ENCODE measurements at regions not wholly inside any gene's neighbourhood (a gene's known extent, or its start where the extent isn't known, plus 50 kb on each side); places are given as distances from the start of the nearest gene placed in this dataset.

DNA sequence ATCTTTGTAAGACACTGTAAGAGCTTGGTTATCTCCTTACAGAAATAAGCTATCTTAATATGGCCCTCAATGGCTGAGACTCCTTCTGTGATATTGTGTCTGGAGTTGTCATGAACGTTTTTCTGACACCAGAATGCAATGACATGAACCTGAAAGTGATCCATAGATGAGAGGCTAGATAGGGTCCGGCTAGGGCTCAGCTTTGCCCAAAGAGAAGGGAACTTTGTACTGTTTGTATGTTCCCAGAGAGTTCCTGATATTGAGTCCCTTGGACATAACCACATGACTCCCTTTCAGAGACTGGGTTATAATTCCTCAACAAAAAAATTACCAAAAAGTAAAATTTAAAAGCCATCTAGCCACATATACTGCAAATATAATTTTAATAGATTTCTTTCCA, 575.8 kb upstream of the CLINT1 start:
- DNase-seq: no peak

DNA sequence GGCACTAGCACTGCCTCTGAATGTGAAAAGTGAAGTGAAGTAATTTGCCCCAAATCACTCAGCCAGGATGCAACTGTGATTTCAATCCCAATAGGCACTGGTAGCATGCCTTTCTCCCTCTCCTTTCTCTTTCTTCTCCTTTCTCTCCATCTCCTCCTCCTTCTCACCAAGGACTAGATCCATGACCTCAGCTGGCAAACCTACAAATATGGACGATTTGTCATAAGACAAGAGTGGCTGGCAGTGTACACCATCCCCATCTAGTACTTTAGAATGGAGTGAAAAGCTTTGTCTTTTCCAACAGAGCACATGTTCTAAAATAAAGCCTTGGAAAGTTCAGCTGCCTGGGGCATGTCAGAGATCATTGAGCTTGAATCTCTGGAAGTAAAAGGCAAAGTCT, 574.7 kb upstream of the CLINT1 start:
- no peak for DNase-seq

DNA sequence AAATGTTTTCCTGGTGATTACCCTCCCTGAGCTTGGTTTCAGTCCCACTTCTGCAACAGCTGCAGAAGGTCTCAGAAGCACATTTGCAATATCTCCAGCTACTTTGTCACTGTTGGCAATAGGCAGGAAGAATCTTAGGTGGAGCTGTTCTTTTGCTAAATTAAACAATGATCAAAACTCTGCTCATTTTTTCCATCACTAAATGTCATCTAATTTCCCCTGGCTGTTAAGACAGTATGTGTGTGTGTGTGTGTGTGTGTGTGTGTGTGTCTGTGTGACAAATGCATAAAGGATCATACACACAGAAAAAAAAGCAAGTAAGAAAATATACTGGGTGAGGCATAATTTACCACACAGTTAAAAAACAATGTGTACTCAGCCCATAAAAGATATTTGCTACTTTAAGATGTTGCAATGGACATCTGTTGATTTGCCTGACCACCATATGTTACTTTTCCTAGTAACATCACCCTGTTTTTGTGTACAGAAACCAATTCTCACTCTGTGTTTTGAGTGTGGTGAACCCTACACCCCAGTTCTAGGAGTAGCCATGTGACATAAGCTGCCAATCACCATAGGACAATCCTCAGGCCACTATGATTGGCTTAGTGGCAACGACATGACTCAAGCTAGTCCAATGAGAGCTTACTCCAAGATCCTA, 572.6 kb upstream of the CLINT1 start:
- DNase-seq: no peak

DNA sequence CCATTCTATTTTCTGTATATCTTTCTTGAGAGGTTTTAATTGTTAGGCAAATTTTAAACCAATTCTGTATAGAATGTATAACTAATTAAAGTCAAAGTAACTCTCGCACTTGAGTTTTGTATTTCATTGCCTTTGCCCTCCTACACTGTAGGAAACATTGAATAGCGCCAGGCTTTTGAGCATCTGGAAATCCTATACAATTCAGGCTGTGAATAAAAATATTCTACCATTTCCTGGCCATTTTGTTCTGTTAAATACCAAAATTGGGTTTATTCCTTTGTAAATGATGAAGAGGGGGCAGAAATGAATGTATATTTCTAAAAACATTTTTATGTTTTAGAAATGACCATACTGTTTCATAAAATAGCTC, 571.8 kb upstream of the CLINT1 start:
- DNase-seq: no peak

DNA sequence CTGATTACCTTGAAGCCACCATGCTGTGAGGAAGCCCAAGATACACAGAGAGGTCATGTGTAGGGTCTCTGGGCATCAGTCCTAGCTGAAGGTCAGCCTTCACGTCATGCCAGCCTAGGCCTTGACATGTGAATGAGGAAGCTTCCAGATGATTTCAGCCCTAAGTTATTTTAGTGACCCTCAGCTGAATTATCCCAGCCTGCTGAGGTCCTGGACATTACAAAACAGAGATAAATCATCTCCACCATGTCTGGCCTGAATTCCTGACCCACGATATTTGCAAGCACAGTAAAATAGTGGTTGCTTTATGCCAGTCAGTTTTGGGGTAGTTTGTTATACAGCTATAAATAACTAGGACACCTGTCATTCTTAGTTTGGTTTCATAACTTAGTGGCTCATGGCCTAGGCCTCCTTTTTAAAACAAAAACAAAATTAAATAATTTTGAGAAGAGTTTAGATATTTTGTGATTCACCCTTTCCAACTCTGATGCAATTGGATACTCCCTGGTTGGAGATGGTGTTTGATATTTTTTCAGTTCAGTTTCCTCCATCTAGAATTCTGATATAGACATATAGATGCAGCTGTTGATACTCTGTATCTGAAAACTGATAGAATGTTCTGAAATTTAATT, 571.3 kb upstream of the CLINT1 start:
- no peak for DNase-seq

DNA sequence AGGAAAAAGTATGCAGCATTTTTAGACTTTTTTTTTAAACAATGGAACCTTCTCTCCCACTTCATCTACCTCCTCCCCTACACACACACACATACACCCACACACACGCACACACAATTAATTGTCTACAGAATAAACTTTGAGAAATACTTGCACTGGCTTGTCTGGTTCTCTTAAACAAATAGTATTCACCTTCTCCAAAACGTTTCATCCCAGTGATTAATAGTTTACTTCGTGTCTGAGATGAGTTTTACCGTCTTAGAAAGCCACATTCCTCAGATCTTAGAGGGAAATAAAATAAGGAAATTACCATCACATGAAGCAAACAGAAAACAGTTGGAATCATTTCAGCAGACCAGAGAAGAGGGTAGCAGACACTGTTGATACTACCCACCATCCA, 570.6 kb upstream of the CLINT1 start:
- no peak for DNase-seq

DNA sequence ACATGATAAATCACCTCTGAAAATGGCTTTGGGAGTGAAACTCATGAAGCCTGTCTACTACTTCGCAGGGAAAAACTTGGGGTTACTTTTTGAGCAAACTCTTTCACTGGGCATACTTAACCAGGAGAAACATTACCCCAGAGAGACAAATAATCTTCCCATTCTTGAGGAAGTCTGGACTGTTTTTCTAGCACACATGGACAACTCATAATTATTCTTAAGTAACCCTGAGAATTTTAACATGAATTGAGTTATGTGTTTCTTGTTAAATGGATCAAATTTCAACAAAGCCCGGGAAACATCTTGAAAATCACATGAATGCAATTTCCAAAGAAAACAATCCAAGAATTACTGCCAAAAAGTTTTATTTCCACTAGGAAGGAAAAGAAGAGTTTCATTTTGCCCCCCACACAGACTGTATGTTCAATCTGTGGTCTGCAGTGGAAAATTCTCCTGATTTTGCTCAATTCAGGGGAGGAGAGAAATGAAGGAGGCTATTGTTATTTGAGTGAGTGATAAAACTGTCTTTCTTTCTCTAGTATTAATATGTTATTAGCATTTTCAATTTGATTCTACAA, 564.8 kb upstream of the CLINT1 start:
- no peak for DNase-seq

DNA sequence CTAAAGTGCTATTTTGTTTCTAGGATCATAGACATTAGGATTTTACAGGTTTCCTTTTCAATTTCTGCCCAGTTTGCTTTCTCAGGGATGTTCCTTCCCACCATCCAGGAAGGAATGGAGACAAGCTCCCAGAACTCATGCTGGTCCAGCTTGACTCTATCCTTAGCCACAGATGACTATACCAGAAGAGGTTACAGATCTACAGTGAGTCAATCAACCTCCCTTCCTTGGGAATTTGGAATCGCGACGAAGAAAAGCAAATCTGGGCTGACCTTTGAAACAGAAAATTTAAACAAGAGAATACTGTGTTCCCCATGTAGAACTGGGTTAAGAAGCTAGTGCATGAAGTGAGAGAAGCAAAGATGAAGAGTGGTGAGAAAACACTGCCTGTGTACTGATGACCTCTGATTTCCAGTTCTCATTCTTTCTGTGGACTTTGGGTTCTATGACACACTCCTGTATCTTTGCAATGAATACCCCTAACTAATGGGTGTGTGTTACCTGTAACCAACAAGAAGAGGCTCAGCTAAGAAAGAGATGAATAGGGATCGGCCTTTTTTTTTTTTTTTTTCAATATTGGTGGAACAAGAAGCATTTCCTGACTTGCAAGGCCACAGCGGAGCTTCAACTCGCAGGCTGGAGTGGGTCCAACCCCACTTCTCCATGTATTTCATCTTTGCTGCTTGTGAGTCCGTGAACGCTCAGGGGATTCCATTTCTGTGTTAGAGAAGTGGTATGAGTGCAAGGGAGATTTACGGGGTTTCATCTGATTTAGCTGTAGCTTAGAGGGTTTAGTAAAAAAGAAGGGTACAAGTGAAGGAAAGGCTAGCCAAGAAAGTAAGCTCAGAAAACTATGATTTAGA, 563.9 kb upstream of the CLINT1 start:
- DNase-seq: no peak

DNA sequence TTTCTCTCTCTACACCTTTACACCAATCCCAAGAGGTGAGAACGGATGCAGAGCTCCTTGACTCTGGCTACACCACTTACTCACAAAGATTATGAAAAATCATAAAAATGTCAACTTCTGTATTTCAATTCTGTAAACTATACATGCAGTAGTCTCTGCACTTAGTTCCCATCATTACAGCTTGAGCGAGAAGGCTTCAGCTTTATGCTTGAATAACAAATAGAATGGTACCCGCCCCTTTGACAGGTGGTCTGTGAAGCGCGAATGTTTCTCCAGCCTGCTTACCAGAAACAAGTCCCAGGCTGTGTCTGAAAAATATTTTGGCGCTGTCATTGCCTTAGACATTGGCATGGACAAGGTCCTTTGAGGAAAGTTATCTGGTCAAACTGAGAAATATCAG, 562.4 kb upstream of the CLINT1 start:
- no peak for DNase-seq

DNA sequence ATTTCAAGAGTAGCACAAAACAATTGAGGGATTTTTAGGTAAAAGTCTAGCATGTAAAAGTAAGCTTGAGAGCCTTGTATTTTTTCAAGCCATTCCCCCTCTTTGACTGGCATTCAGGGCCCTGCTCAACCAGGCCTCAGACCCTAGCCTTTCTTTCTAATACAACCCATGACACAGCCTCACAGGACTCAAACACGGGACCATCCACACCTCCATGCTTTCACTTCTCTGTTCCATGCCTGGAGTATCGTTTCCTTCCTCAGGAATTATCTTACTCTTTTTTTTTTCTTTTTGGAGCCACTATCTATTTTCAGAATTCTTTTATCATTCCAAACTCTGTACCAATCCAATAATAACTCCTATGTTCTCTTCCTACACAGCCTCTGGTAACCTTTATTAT, 560.2 kb upstream of the CLINT1 start:
- no peak for DNase-seq

DNA sequence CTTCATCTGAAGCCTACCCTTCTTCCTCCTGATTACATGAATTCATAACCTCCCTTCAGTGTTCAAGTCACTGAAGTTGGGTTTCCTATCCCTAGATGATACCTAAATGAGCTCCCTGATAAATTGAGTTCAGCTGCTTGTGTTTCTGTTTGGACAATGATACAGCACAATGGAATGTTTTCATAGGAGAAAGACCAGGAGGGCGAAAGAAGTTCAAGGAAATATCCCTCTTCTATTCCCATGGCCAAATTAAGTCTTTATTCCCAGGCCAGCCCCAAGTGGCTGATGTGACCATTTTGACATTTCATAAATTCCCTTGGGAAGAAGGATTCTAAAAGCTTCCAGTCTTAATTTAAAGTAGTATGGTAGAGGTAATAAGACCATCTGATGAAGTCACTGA, 555.8 kb upstream of the CLINT1 start:
- DNase-seq: no peak

DNA sequence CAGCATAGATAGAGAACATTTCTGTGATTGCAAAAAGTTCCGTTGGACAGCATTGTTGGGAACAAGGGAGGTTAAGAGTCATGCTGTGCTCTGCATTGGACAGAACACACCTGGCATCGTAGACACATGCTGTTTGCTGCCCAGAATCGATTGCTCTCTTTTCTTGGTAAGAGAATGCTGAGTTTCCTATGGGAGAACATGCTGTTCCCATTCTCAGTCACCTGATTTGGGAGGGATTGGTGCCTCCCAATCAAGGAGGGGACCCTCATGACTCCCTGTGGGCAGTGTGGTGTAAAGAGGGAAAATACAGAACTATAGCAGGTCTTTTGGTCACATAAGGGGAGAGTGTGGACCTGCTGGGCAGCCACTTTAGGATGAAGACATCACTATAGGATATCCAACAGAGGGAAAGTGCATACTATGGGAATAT, 555.4 kb upstream of the CLINT1 start:
- no peak for DNase-seq

DNA sequence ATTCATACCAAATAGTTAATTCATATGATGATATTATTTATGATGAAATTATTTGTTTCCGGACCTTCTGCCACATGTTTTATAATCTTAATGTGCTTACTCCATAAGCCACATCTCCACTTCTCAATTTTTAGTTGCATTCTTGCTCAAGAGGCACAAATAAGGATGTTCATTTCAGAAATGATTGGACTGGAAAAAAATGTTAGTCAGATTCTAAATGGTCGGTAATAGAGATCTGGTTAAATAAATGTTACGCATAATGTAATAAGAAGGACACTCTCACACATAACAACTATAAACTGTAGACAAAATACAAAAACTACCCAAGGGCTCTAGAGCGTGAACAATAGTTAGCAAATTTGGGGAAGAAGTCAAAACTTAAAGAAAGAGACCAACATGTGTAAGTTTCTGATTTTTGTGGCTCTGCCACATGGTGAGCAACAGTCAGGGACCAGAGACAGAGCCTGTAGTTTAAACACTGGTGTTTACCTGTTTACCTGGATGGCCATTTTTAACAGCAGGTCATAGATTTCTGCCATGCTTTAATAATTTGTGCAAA, 554.3 kb upstream of the CLINT1 start:
- DNase-seq: no peak

DNA sequence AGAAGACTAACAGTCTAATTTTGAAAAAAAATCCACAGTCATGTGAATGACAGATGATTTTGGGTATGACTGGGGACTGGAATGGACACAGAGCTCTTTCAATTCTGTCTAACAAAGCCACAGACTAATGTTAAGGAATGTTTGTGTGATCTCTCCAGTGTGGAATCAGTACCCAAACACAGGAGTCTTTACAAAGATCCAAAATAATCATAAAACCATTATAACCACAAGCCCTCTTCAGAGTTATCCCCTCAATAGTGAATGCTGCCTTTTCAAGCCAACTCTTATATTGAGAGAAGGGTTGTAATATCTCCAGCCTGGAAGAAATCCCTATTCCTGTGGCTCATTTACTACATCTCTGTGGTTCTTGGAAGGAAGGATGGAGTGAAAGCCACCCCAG, 552.0 kb upstream of the CLINT1 start:
- DNase-seq: no peak

DNA sequence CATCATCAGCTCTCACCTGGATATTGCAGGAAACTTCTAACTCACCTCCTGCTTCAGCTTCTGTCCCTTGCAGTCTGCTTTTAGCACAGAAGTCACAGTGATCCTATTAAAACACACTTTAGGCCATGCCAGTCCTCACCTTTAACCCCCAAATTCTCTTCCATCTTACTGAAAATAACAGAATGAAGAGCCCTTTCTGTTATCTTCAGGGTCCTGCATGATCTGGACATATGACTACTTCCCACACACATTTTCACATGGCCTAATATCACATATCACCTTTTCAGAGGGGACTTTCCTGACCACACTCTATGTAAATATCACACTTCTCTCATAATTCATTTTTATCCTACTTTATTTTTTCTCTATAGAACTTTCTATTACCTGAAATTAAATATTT, 550.6 kb upstream of the CLINT1 start:
- no peak for DNase-seq

DNA sequence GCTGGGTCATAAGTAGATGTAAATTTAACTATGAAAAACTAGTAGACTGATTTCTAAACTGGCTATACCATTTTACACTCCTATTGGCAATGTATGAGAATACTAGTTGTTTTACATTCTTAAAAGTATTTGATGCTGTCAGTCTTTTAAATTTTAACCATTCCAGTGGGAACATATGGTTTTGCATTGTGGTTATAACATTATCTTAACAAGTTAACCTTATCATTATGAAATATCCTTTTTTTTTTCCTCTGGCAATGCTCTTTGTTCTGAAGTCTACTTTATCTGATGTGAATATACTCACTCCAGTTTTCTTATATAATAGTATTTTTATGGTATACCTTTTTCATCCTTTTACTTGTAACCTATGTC, 548.9 kb upstream of the CLINT1 start:
- DNase-seq: no peak

DNA sequence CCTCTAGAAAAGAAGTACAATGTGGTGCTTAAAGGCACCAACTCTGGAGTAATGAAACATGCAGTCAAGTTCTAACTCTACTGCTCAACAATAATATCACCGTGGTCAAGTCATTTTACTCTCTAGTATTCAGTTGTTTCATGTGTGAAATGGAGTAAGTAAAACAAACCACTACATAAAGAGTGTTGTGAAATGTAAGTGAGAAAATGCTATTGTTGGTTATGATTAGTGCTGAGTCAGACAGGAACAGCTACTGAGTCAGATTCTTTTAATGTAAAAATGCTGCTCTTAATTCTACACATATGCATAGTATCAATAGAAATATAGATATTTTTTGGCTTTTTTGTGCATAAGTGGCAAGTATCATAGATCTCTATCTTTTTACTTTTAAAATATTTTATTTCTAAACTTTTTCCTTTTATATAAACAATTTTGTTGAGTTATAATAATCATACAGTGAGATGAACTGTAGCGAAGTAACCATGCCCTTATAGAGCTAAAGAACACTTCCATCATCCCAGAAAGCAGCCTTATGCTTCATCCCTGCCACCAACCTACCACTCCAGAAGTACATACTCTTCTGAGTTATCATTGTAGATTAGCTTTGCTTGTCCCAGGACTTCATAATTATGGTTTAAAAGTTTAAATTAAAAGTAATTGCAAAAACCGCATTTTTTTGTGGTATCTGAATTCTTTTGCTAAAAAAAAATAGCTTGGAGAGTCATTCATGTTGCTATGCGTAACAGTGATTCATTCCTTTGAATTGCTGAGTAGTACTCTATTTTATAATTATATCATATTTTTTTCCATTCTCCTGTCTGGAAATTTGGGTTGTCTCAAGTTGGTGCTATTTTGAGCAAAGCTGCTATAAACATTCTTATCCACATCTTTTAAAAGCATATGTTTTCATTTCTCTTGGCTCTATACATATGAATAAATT, 548.2 kb upstream of the CLINT1 start:
- DNase-seq: no peak

DNA sequence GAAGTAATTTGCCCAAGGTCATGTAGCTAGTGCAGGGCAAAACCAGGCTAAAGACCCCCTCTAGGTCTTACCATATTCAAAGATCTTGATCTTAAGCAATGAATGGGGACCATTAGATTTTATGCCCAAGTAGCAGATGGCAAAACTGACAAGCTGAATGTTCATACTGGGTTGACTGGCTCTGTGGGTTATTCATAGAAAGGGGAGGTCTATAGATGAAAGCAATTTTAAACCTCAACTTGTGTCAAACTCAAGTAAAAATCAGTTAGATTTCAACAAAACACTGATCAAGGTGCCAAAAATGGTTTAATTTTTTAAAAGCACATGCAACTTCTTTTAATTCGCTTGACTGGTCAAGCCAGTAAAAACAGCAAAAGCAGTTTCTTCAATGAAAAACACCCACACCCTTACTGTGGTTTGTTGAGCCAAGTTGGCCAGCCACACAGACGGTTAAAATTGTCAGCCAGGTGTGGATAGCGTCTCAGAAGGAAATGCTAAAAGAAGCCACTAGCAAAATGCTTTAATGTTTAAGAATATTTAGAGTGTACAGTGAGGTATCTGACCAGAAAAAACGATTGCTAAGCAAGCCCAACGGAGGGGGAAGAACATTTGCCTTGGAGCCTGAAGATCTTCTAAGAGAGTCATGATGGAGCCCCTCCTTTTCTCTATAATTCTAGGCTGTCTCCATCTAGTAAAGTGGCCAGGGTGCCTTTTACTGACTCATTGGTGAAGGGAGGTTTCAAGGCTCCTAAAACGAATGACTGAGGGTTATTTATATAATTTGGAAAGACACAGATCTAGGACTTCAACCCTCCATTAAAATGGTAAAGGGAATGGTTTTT, 539.6 kb upstream of the CLINT1 start:
- no peak for DNase-seq

DNA sequence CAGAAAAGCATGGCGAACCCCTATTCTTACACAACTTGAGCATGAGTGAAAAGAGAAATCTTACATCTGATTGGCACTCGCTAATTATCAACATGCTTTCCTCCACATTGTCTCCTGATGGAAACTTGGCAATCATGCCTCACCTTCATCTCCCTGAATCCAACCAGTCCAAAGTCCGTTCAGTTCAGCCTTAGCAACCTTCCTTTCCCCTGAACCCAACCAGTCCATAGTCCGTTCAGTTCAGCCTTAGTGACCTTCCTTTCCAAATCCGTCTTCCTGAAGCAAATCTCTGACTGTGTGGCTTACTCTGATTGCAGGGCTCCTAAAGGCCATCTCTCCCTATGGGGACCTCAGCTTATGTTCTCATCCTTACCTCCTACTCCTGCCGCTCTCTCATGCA, 538.3 kb upstream of the CLINT1 start:
- no peak for DNase-seq

DNA sequence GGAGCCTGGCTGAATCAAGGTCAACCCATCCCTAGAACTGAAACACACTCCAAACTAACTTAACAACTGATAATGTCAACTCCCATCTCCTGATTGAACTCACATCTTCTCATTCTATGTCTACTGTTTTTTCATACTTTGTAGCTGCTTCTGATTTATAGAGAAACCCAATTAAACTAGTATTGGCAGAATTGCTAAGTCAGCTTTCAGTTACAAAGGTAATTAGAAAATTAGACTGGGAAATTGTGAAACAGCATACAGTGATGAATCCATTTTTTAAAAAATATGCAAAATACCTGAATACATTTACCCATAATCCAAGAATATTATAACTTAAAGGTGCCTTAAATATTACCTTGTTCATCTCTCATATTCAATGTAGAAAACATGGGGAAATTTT, 535.2 kb upstream of the CLINT1 start:
- DNase-seq: no peak

DNA sequence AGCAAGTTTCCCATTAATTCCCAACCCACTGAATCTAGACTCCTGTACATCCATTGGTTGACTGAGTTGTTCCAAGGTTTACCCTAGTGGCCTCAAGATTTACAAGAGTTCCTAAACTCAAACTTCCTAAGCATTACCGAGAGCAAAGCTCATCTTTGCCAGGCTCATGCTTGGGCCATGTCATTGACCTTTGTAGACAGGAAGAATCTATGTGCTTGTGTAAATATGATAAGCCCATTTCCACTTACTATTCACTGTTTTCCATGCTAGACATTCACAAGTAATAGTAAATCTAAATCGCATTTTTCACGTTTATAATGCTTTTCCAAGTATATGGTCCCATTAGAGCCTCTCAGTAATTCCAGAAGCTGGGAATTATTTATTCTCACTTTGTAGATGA, 534.5 kb upstream of the CLINT1 start:
- DNase-seq: no peak

DNA sequence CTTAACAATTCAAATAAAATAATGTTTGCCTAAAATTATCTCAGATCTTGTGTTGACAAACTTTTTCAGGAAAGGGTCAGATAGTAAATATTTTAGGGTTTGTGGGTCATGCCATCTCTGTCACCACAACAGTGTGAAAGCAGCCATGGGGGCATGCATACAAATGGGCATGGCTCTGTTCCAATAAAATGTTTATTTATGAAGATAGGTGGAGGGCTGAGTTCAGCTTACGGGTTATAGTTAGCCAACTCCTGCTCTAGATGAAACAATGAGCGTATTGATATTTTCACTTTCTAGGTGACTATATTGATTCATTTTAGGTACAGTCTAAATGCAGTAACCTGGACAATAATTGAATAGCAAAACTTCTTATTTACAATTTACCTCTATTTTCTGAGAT, 533.8 kb upstream of the CLINT1 start:
- DNase-seq: no peak

Data from NCI-H2081 (cell line).